ENCODE measurements at regions not wholly inside any gene's neighbourhood (a gene's known extent, or its start where the extent isn't known, plus 50 kb on each side); places are given as distances from the start of the nearest gene placed in this dataset.

DNA sequence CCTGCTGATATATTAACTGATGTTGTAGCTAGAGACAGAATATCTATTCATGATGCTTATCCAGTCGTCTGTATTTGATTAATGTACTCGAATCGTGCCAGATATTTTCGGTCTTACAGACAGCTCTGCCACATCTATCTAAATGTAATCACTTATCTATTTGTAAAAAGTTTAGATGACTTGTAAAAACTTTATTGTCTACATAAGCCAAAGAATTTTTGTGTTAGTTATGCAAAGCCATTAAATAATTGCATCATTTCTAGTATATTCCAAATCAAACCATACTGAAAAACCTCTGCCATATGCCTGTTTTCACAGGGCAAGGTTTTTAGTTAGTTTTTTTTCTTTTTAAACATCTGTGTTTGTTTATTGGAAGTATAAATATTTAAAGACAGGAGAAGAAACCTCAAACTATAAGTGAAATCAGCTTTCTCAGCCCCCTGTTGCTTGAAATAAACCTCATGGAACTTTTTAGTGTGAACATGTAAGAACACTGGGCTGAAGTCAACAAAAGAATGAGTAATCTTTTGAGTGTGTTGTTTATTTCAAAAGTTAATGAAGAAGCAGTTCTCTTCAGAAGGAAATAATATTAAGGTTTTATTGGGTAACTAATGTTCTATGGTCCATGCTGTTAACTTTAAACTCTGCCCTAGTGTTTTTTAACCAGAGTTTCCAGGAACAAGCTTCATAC is 657.6 kb upstream of the SYT4 start:
- H3K27me3 ChIP-seq (replicated peaks), result no peaks in the 10 kb centered on the region
- in situ Hi-C loops (cut with HindIII; ENCODE audit: low pct_ligation_motif_present, low sequenced_read_pairs), result no loop called here
- no peak overlapping the region for H3K27ac ChIP-seq
- no peaks in the 10 kb centered on the region for H3K36me3 ChIP-seq (replicated peaks)
- H3K4me3 ChIP-seq (ENCODE audit: low read depth, low read length), result no peak overlapping the region
- TF ChIP-seq, protein P1, sequence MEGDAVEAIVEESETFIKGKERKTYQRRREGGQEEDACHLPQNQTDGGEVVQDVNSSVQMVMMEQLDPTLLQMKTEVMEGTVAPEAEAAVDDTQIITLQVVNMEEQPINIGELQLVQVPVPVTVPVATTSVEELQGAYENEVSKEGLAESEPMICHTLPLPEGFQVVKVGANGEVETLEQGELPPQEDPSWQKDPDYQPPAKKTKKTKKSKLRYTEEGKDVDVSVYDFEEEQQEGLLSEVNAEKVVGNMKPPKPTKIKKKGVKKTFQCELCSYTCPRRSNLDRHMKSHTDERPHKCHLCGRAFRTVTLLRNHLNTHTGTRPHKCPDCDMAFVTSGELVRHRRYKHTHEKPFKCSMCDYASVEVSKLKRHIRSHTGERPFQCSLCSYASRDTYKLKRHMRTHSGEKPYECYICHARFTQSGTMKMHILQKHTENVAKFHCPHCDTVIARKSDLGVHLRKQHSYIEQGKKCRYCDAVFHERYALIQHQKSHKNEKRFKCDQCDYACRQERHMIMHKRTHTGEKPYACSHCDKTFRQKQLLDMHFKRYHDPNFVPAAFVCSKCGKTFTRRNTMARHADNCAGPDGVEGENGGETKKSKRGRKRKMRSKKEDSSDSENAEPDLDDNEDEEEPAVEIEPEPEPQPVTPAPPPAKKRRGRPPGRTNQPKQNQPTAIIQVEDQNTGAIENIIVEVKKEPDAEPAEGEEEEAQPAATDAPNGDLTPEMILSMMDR (IDR thresholded peaks at IDR 0.05; ENCODE audit: low read depth, low read length, missing control alignments), result no peak
- DNase-seq, result no peak

DNA sequence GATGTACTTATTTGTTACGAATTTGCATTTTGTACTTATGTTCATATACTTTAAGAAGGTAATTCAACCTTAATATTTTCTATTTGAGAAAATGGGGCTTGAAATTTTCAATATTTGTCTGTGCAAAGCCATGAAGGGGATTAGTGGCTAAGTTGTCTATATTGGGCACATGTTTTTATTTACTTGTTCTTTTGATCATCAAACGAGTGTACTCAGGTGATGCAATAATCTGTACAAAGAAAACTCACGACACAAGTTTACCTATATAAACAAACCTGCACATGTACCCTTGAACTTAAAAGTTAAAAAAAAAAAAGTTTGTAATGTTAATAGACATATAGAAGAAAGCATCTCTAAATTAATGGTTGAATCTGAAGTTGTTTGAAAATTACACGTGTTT is 658.9 kb upstream of the SYT4 start:
- TF ChIP-seq, protein P1 (IDR thresholded peaks at IDR 0.05; ENCODE audit: low read depth, low read length, missing control alignments), result no peak
- no peaks in the 10 kb centered on the region for H3K36me3 ChIP-seq (replicated peaks)
- H3K27ac ChIP-seq, result no peak overlapping the region
- in situ Hi-C loops (cut with HindIII; ENCODE audit: low pct_ligation_motif_present, low sequenced_read_pairs), result no loop called here
- H3K4me3 ChIP-seq (ENCODE audit: low read depth, low read length), result no peak overlapping the region
- no peak for DNase-seq
- no peaks in the 10 kb centered on the region for H3K27me3 ChIP-seq (replicated peaks)

DNA sequence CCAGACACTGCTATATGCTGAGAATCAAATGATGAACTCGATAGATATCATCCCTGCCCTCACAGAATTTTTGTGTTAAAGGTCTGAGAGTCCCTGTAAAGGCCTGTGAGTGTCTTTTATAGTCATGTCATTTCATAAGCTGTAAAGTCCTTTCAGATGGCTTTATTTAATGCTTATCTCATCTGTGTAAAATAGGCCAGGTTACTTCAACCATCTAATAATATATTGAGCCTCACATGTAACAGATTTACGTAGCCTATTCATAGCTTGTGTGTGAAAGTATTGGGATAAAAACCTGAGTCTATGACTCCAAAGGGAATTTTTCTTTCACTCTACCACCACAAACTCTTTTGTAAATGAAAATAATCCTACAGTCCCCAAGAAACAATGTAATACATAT is 672.0 kb upstream of the SYT4 start:
- no peaks in the 10 kb centered on the region for H3K27me3 ChIP-seq (replicated peaks)
- no peak overlapping the region for H3K4me3 ChIP-seq (ENCODE audit: low read depth, low read length)
- in situ Hi-C loops (cut with HindIII; ENCODE audit: low pct_ligation_motif_present, low sequenced_read_pairs), result no loop called here
- DNase-seq, result no peak
- no peaks in the 10 kb centered on the region for H3K36me3 ChIP-seq (replicated peaks)
- H3K27ac ChIP-seq, result no peak overlapping the region
- TF ChIP-seq, protein P1 (IDR thresholded peaks at IDR 0.05; ENCODE audit: low read depth, low read length, missing control alignments), result no peak

DNA sequence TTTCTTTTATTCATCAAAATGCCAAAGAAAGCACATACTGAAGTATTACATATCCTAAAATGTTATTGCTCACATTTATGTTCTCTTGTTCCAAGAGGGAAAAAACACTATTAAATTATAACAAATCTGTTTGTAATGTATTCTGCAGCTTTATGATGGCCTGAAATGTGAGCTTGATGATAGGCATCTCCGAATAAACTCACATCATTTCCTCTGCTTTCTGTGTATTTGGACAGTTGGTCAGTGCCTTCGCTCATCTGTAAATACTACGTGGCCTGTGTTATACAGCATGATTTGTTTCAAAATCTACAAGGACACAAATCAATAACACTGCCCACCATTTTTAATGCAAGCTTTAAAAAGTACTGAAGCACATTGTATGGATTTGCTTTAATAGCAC is 672.8 kb upstream of the SYT4 start:
- no peak for DNase-seq
- Histone ChIP-seq H3K4me3 (ENCODE audit: low read depth, low read length) (no peak overlapping the region), H3K27ac (no peak overlapping the region), H3K36me3 (replicated peaks) (no peaks in the 10 kb centered on the region), H3K27me3 (replicated peaks) (no peaks in the 10 kb centered on the region)
- in situ Hi-C loops (cut with HindIII; ENCODE audit: low pct_ligation_motif_present, low sequenced_read_pairs), result no loop called here
- TF ChIP-seq, protein P1 (IDR thresholded peaks at IDR 0.05; ENCODE audit: low read depth, low read length, missing control alignments), result no peak

DNA sequence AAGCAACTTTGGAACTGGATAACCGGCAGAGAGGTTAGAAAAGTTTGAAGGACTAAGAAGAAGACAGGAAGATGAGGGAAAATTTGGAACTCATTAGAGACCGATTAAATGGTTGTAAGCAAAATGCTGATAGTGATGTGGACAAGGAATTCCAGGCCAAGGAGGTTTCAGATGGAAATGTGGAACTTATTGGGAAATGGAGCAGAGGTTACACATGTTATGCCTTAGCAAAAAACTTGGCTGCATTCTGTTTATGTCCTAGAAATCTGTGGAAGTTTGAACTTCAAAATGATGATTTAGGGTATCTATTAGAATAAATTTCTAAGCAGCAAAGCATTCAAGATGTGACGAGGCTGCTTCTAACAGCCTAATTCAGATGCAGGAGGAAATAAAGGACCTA is 675.1 kb upstream of the SYT4 start:
- H3K4me3 ChIP-seq (ENCODE audit: low read depth, low read length), result no peak overlapping the region
- in situ Hi-C loops (cut with HindIII; ENCODE audit: low pct_ligation_motif_present, low sequenced_read_pairs), result no loop called here
- H3K36me3 ChIP-seq (replicated peaks), result no peaks in the 10 kb centered on the region
- no peak for DNase-seq
- H3K27me3 ChIP-seq (replicated peaks), result no peaks in the 10 kb centered on the region
- H3K27ac ChIP-seq, result no peak overlapping the region
- TF ChIP-seq, protein P1 (IDR thresholded peaks at IDR 0.05; ENCODE audit: low read depth, low read length, missing control alignments), result no peak

DNA sequence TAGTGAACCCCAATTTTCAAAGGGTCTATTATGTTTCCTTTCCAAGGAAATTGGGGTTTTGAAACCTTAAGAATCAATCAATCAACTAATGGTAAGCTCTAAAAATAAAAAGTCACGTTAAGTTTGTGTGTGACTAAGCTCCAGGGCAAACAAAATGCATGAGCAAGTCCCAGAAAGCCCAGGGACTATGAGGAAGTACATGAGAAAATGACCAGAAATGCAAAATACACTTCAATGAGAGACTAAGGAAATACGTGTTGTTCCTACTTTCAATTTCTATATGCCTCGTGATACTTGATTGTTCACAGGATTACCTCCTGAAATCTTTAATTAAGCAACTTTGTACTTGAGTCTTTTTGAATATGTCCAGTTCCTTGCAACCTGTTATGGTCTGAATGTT is 684.4 kb upstream of the SYT4 start:
- TF ChIP-seq, protein P1 (IDR thresholded peaks at IDR 0.05; ENCODE audit: low read depth, low read length, missing control alignments), result no peak
- Histone ChIP-seq H3K27me3 (replicated peaks) (no peaks in the 10 kb centered on the region), H3K36me3 (replicated peaks) (no peaks in the 10 kb centered on the region), H3K4me3 (ENCODE audit: low read depth, low read length) (no peak overlapping the region), H3K27ac (no peak overlapping the region)
- no peak for DNase-seq
- in situ Hi-C loops (cut with HindIII; ENCODE audit: low pct_ligation_motif_present, low sequenced_read_pairs), result no loop called here

All from brain microvascular endothelial cell (primary cell).